ENCODE measurements at regions not wholly inside any gene's neighbourhood (a gene's known extent, or its start where the extent isn't known, plus 50 kb on each side); places are given as distances from the start of the nearest gene placed in this dataset.

DNA sequence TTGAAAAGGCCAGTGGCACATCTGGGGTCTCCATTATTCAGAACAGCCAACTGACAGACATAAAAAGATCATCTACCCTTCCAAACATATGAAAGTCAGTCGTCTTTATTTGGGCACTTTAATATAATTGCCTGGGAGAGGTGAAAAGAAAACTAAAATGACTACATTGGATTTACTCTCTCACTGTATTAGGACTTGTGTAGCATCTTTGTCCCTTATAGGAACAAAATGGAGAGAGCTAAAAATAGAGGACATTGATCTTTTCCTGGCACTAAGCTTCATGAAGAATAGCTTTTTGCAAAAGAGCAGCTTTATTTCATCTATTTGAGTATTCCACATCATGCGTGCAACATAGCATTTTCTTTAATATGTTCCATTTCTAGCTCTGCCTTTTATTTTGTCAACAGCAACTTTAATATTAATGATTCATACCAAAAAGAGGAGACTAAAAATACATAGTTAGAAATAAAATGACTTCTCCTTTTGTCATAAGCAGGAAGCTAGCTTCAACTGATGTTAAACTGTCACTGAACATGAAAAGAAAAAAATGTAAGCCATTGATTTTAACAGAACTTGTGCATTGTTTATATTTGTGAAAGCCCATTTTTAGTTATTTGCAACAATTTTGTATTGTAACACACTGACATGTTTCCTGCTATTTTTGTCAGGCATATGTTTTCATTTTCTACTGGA, 254.6 kb downstream of the SEC23A start:
- DNase-seq (ENCODE audit: low read depth in 2 of 2) = no peak

- DNase-seq (ENCODE audit: low read depth in 2 of 2) = no peak
These were observed 255.9 kb downstream of the SEC23A start for GRCh38 chr14:38847161-38847560.

GRCh38 chr14:38839694-38840365, 263.2 kb downstream of the SEC23A start:
- no peak for DNase-seq (ENCODE audit: low read depth in 2 of 2)

GRCh38 chr14:38838979-38839323, 264.1 kb downstream of the SEC23A start:
- DNase-seq (ENCODE audit: low read depth in 2 of 2) = no peak

DNA sequence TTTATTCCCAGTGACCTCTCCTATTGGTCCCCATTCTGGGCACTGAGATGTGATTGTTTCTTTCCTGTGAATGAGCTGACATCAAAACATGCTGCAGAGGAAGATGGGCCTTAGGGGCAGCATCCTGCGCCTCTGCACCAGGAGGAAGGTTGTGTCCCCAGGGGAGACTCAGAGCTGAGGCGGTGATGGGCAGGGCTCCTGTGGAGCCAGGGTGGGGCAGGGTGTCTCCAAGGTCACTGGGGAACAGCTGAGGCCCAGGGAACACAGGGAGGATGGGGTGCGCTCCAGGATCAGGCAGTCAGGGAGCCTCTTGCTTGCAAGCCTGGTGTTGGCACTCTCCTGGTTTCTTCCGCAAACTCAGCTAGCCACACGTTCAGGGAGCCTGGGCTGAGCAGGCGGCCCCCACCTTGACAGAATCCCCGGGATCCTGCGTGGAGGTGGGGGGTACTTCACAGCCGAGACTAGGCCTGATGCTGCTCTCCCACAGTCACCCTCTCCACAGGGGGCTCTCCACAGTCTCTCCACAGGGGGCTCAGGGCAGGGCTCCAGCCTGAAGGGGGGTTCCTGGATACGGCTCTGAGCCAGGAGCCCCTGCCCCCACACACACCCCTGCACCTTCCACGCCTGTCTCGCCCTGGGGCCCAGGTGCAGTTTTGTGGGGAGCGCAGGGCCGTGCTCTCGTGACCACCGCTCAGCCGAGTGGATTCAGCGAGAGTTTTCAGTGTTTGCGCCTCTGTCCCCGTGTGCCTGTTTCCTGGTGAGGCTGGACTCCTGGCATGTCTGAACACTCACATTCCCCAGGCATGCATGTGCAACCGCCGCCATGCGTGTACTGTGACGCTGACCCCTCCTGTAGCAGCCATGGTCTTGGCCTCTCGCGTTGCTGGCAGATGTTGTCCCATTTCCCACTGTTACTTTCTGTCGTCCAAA, 264.7 kb downstream of the SEC23A start:
- DNase-seq (ENCODE audit: low read depth in 2 of 2) = no peak

DNA sequence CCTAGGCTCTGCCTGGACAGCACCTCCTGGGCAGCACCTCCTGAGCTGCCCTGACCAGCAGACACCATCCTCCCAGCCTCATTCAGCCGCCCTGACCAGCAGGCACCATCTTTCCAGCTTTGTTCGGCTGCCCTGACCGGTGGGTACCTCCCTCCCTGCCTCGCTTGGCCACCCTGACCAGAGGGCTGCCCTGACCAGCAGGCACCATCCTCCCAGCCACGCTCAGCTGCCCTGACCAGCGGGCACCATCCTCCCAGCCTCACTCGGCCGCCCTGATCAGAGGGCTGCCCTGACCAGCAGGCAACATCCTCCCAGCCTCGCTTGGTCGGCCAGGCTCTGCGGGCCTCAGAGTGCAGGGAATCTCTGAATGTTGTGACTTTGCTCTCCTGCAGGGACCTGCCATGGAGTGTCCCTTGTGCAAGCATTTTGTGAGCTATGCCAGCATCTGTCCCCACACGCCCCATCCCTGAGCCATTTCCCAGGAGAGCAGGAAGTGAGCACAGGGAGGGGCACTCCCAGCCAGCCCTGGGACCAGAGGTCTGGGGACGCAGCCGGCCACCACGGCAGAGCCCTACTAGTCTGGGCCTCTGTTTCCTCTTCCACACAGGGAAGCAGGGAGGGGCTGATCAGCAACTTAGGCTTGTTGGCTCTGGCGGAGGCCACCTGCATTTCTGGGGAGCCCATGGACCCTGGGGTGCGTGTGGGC, 265.5 kb downstream of the SEC23A start:
- DNase-seq (ENCODE audit: low read depth in 2 of 2) = no peak

- DNase-seq (ENCODE audit: low read depth in 2 of 2) = no peak
These were observed 266.5 kb downstream of the SEC23A start for GRCh38 chr14:38836539-38836938.

DNA sequence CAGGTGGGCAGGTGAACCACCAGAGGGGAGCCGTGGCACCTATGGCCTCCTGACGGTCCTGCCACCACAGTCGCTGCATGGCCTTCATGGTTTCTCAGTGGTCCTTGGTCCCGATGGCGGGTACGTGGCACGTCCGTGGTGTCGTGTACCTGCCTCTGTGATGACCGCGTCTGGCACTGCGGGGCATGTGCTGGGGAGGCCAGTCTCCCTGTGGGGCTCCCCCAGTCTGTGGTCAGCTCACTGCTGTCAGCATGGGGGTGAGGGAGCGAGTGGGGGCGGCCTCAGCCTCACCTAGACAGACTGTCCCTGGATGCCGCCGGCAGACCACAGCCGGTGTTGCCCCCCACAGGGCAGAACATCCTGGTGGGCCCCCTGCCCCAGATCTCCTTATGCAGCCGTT, 267.2 kb downstream of the SEC23A start:
- no peak for DNase-seq (ENCODE audit: low read depth in 2 of 2)

- no peak for DNase-seq (ENCODE audit: low read depth in 2 of 2)
These were observed 274.7 kb downstream of the SEC23A start for GRCh38 chr14:38828183-38828827.

GRCh38 chr14:38824706-38825105, 278.3 kb downstream of the SEC23A start:
- no peak for DNase-seq (ENCODE audit: low read depth in 2 of 2)

DNA sequence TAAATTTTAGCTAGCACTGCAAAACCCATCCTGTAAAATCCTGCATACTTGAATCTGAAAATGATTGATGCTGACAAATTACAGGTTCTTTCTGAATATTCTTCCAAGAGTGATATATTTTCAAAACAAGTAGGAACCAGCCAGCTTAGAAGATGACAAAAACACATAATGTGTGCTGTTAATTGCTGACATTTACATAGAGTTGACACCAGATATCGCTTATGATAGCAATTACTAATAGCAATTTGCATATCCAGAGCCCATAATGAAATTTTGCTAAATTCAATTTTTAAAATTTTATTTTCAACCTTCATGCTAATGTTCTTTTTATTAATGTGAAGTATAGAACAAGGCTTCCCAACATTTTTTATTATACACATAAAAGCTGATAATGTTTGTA, 284.5 kb downstream of the SEC23A start:
- no peak for DNase-seq (ENCODE audit: low read depth in 2 of 2)

DNA sequence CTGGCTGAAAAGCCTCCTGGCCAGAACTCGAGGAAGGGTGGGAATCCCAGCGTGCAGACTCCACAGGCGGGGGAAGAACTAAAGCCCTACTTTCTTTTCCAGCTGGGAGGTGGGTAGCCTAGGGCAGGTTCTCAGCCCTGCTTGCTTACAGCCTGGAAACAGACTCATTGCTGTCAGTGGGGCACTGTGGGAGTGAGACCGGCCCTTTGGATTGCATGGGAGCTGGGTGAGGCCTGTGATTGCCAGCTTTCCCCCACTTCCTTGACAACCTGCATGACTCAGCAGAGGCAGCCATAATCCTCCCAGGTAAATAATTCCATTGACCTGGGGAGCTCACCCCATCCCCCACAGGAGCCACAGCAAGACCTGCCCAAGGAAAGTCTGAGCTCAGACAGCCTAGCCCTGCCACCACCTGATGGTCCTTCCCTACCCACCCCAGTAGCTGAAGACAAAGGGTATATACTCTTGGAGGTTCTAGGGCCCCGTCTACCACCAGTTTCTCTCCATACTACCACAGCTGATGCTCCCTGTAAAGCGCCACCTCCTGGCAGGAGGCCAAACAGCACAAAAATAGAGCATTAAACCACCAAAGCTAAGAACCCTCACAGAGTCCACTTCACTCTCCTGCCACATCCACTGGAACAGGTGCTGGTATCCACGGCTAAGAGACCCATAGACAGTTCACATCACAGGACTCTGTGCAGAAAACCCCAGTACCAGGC, 294.1 kb downstream of the SEC23A start:
- no peak for DNase-seq (ENCODE audit: low read depth in 2 of 2)

- no peak for DNase-seq (ENCODE audit: low read depth in 2 of 2)
These were observed 303.4 kb downstream of the SEC23A start for GRCh38 chr14:38799671-38800070.

GRCh38 chr14:38794677-38795076, 308.4 kb downstream of the SEC23A start:
- no peak for DNase-seq (ENCODE audit: low read depth in 2 of 2)

DNA sequence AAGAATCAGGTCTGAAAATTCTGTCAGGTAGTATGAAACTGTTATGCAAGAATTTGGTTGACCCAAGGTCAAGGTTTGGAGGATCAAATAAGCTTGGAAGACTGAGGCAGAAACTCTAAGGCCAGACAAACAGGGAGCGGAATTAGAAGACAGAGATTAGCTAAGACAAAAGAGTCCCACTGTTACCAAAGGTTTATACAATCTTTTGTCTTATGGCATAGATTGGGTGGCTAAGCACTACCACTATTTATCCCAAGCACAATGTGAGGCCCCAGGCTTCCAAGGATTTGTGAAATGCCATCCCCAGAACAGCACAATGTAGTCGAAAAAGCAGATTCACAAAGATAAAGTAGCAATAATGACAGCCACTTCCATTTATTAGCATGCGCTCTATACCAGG, 311.2 kb downstream of the SEC23A start:
- DNase-seq (ENCODE audit: low read depth in 2 of 2) = no peak

DNA sequence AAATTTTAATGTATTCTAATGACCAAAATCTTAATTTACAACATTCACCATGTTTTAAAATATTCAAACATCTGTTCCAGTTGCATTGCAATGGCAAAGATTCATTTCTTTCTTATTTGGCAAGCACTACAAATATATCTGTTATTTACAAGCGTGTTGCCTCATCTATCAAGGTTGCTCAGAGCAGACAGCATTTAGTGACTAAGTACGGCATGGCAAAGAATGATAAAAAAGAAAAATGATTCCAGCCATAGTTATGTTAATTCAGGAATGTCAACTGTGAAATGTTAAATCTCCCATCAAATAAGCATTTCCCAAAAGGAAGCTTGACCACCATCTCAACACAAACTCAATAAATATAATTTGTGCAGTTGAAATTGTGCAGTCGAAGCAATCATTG, 312.1 kb downstream of the SEC23A start:
- no peak for DNase-seq (ENCODE audit: low read depth in 2 of 2)

GRCh38 chr14:38789805-38790204, 313.2 kb downstream of the SEC23A start:
- no peak for DNase-seq (ENCODE audit: low read depth in 2 of 2)

- no peak for DNase-seq (ENCODE audit: low read depth in 2 of 2)
These were observed 315.0 kb downstream of the SEC23A start for GRCh38 chr14:38788060-38788459.

- DNase-seq (ENCODE audit: low read depth in 2 of 2) = no peak
These were observed 316.1 kb downstream of the SEC23A start for GRCh38 chr14:38786921-38787320.

- no peak for DNase-seq (ENCODE audit: low read depth in 2 of 2)
These were observed 325.6 kb downstream of the SEC23A start for GRCh38 chr14:38777401-38777800.

- DNase-seq (ENCODE audit: low read depth in 2 of 2) = no peak
These were observed 327.0 kb downstream of the SEC23A start for GRCh38 chr14:38775986-38776385.
